ENCODE measurements at regions not wholly inside any gene's neighbourhood (a gene's known extent, or its start where the extent isn't known, plus 50 kb on each side); places are given as distances from the start of the nearest gene placed in this dataset.

DNA sequence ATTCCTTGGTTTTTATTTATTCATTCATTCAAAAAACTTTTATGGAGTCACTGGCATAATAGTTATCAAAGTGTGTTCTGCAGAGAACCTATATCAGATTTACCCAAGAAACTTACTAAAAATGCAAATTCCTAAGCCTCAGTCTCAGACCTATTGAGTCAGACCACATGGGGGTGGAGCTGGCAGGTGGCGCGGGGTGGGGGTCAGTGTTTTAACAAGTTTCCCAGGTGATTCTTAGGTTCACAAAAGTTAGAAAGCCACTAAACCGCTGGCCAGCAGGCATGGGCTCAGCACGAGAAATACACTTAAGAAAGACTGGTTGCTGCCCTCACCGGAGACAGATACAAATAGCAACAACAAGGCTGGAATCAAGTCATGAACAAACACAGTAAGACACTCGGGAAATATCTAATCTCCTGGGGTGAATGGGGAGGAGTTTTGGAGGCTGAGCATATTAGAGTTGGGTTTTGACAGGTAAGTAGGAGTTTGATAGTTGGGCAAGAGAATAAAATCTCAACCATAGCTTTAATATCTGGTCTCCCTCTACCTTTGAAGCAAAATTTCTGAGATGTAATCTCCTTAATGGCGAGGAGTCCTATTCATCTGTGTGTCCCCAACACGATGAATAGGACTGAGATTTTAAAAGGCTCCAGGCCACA lies 167.5 kb upstream of the NECTIN1 start:
- Histone ChIP-seq H3K4me1 (ENCODE audit: insufficient read depth, low read length) (no peaks in the 10 kb centered on the region), H3K36me3 (ENCODE audit: insufficient read depth, low read length) (no peaks in the 10 kb centered on the region), H3K4me3 (ENCODE audit: low read length) (no peak overlapping the region), H2AFZ (ENCODE audit: low read depth, low read length) (no peak overlapping the region), H3K9me3 (ENCODE audit: low read length) (no peaks in the 10 kb centered on the region), H3K27me3 (ENCODE audit: insufficient read depth, low read length) (peaks cover 24% of the 10 kb centered on the region)

- H3K4me3 ChIP-seq (ENCODE audit: low read length) = no peak overlapping the region
- no peaks in the 10 kb centered on the region for H3K4me1 ChIP-seq (ENCODE audit: insufficient read depth, low read length)
- no peak overlapping the region for H2AFZ ChIP-seq (ENCODE audit: low read depth, low read length)
- peaks cover 29% of the 10 kb centered on the region for H3K27me3 ChIP-seq (ENCODE audit: insufficient read depth, low read length)
- no peaks in the 10 kb centered on the region for H3K9me3 ChIP-seq (ENCODE audit: low read length)
- no peaks in the 10 kb centered on the region for H3K36me3 ChIP-seq (ENCODE audit: insufficient read depth, low read length)
These were observed 167.0 kb upstream of the NECTIN1 start for GRCh38 chr11:119895981-119896380.

DNA sequence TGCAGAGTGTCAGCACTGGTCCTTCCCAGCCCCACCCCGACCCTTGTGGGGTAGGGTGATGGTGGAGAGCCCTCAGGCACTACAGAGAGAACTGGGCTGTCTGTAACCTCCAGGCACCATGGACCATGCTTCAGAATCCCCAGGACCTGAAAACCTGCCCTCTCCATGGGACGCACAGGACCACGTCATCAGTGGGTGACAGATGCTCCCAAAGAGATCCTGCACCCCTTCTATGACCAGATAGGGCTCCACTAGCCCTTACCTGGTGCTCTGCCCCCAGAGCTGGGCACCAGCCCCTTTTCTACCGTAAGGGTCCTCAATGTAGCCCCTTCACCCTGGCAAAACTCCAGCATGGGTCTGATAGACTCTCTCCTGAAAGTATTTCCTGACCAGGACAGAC lies 165.9 kb upstream of the NECTIN1 start:
- Histone ChIP-seq H3K4me1 (ENCODE audit: insufficient read depth, low read length) (no peaks in the 10 kb centered on the region), H3K4me3 (ENCODE audit: low read length) (no peak overlapping the region), H3K36me3 (ENCODE audit: insufficient read depth, low read length) (no peaks in the 10 kb centered on the region), H3K27me3 (ENCODE audit: insufficient read depth, low read length) (peaks cover 35% of the 10 kb centered on the region), H3K9me3 (ENCODE audit: low read length) (no peaks in the 10 kb centered on the region), H2AFZ (ENCODE audit: low read depth, low read length) (no peak overlapping the region)

GRCh38 chr11:119892311-119892808 lies 163.4 kb upstream of the NECTIN1 start:
- Histone ChIP-seq H3K4me3 (ENCODE audit: low read length) (no peak overlapping the region), H3K36me3 (ENCODE audit: insufficient read depth, low read length) (no peaks in the 10 kb centered on the region), H3K4me1 (ENCODE audit: insufficient read depth, low read length) (no peaks in the 10 kb centered on the region), H2AFZ (ENCODE audit: low read depth, low read length) (no peak overlapping the region), H3K27me3 (ENCODE audit: insufficient read depth, low read length) (peaks cover 38% of the 10 kb centered on the region), H3K9me3 (ENCODE audit: low read length) (no peaks in the 10 kb centered on the region)

- Histone ChIP-seq H3K27me3 (ENCODE audit: insufficient read depth, low read length) (peaks cover 33% of the 10 kb centered on the region), H3K9me3 (ENCODE audit: low read length) (no peaks in the 10 kb centered on the region), H3K36me3 (ENCODE audit: insufficient read depth, low read length) (no peaks in the 10 kb centered on the region), H2AFZ (ENCODE audit: low read depth, low read length) (no peak overlapping the region), H3K4me3 (ENCODE audit: low read length) (no peak overlapping the region), H3K4me1 (ENCODE audit: insufficient read depth, low read length) (no peaks in the 10 kb centered on the region)
These were observed 162.2 kb upstream of the NECTIN1 start for GRCh38 chr11:119891055-119891768.

DNA sequence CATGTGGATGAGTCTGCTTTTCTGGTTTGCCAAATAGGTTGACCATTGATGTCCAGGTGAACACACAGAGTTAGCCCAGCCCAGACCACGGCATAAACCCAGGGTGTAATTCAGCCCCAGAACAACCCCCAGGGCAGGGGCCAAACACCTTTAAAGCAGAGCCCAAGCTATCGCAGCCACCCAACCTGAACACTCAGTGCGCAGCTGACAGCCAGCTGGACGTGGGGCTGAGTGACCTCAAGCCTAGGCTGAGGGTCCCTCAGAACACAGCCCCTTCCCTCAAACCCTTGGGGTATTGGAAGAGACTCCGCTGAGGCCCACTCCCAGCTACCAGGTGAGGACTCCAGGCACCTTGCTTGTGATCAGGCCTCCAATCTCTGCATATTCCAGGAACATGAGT lies 161.5 kb upstream of the NECTIN1 start:
- Histone ChIP-seq H3K9me3 (ENCODE audit: low read length) (no peaks in the 10 kb centered on the region), H3K27me3 (ENCODE audit: insufficient read depth, low read length) (peaks cover 33% of the 10 kb centered on the region), H3K36me3 (ENCODE audit: insufficient read depth, low read length) (no peaks in the 10 kb centered on the region), H3K4me1 (ENCODE audit: insufficient read depth, low read length) (no peaks in the 10 kb centered on the region), H2AFZ (ENCODE audit: low read depth, low read length) (no peak overlapping the region), H3K4me3 (ENCODE audit: low read length) (no peak overlapping the region)

- H3K27me3 ChIP-seq (ENCODE audit: insufficient read depth, low read length) = peaks cover 33% of the 10 kb centered on the region
- no peak overlapping the region for H3K4me3 ChIP-seq (ENCODE audit: low read length)
- no peak overlapping the region for H2AFZ ChIP-seq (ENCODE audit: low read depth, low read length)
- no peaks in the 10 kb centered on the region for H3K36me3 ChIP-seq (ENCODE audit: insufficient read depth, low read length)
- H3K9me3 ChIP-seq (ENCODE audit: low read length) = no peaks in the 10 kb centered on the region
- no peaks in the 10 kb centered on the region for H3K4me1 ChIP-seq (ENCODE audit: insufficient read depth, low read length)
These were observed 160.8 kb upstream of the NECTIN1 start for GRCh38 chr11:119889728-119890280.

- no peak overlapping the region for H2AFZ ChIP-seq (ENCODE audit: low read depth, low read length)
- H3K4me1 ChIP-seq (ENCODE audit: insufficient read depth, low read length) = no peaks in the 10 kb centered on the region
- no peaks in the 10 kb centered on the region for H3K9me3 ChIP-seq (ENCODE audit: low read length)
- no peaks in the 10 kb centered on the region for H3K36me3 ChIP-seq (ENCODE audit: insufficient read depth, low read length)
- no peak overlapping the region for H3K4me3 ChIP-seq (ENCODE audit: low read length)
- peaks cover 30% of the 10 kb centered on the region for H3K27me3 ChIP-seq (ENCODE audit: insufficient read depth, low read length)
These were observed 160.1 kb upstream of the NECTIN1 start for GRCh38 chr11:119889111-119889510.

- Histone ChIP-seq H3K4me1 (ENCODE audit: insufficient read depth, low read length) (no peaks in the 10 kb centered on the region), H3K4me3 (ENCODE audit: low read length) (no peak overlapping the region), H2AFZ (ENCODE audit: low read depth, low read length) (no peak overlapping the region), H3K36me3 (ENCODE audit: insufficient read depth, low read length) (no peaks in the 10 kb centered on the region), H3K9me3 (ENCODE audit: low read length) (no peaks in the 10 kb centered on the region), H3K27me3 (ENCODE audit: insufficient read depth, low read length) (peaks cover 27% of the 10 kb centered on the region)
These were observed 159.1 kb upstream of the NECTIN1 start for GRCh38 chr11:119888119-119888518.

- Histone ChIP-seq H3K27me3 (ENCODE audit: insufficient read depth, low read length) (peaks cover 22% of the 10 kb centered on the region), H3K4me3 (ENCODE audit: low read length) (no peak overlapping the region), H3K4me1 (ENCODE audit: insufficient read depth, low read length) (no peaks in the 10 kb centered on the region), H2AFZ (ENCODE audit: low read depth, low read length) (no peak overlapping the region), H3K36me3 (ENCODE audit: insufficient read depth, low read length) (no peaks in the 10 kb centered on the region), H3K9me3 (ENCODE audit: low read length) (no peaks in the 10 kb centered on the region)
These were observed 157.7 kb upstream of the NECTIN1 start for GRCh38 chr11:119886667-119887230.

DNA sequence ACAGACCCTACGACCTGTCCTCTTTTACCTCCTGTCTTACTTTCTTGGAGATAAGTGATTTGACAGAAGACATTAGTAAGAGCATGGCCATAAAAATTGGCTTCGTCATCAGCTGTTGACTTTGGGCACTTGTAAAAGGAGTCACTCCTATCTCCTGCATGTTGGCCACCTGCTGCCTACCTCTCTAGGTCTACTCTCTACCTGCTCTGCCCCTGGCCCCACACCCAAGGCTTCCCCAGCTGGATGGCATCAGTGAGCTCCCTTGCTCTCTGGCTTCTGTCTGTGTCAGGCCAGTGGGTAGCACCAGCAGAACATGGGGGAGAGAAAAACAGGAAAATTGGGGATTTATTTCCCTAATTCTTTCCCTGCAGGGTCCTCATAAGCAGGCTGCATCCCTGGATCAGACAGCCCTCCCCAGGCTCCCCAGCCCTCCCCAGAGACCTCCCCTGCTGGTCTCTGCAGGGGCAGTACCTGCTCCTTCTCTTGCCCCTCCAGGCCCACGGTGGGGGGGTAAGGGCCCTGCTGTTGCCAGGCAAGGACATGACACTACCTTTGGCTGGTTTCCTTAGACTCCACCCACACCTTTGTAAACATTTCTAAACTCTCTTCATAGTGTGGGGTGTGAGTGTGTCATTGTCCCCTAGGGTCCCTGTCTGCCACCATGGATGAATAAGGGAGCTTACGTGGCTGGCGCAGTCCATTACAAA lies 157.0 kb upstream of the NECTIN1 start:
- no peaks in the 10 kb centered on the region for H3K4me1 ChIP-seq (ENCODE audit: insufficient read depth, low read length)
- H3K4me3 ChIP-seq (ENCODE audit: low read length) = no peak overlapping the region
- H3K36me3 ChIP-seq (ENCODE audit: insufficient read depth, low read length) = no peaks in the 10 kb centered on the region
- no peak overlapping the region for H2AFZ ChIP-seq (ENCODE audit: low read depth, low read length)
- H3K27me3 ChIP-seq (ENCODE audit: insufficient read depth, low read length) = peaks cover 14% of the 10 kb centered on the region
- H3K9me3 ChIP-seq (ENCODE audit: low read length) = no peaks in the 10 kb centered on the region

- peaks cover 8% of the 10 kb centered on the region for H3K27me3 ChIP-seq (ENCODE audit: insufficient read depth, low read length)
- H3K4me1 ChIP-seq (ENCODE audit: insufficient read depth, low read length) = no peaks in the 10 kb centered on the region
- H3K4me3 ChIP-seq (ENCODE audit: low read length) = no peak overlapping the region
- no peaks in the 10 kb centered on the region for H3K9me3 ChIP-seq (ENCODE audit: low read length)
- no peaks in the 10 kb centered on the region for H3K36me3 ChIP-seq (ENCODE audit: insufficient read depth, low read length)
- H2AFZ ChIP-seq (ENCODE audit: low read depth, low read length) = no peak overlapping the region
These were observed 156.1 kb upstream of the NECTIN1 start for GRCh38 chr11:119885067-119885466.

DNA sequence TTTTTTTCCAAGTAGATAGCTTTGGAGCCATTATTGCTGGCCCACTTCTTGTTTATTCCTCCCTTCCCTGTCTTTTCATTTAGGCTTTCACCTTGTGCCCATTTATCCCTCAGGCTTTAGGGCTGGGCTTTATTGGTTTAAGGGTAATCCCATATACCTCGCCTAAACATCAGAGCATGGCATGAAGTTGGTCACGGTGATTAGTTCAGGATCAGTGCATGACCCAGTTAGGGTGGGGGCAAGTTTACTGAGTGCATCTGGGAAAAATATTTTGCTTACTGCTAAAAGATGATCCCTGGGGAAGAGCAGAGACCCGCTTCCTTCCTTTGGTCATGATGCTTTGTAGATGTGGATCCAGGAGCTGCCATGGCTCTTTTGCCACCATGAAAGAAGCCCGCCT lies 153.3 kb upstream of the NECTIN1 start:
- no peak overlapping the region for H2AFZ ChIP-seq (ENCODE audit: low read depth, low read length)
- no peaks in the 10 kb centered on the region for H3K36me3 ChIP-seq (ENCODE audit: insufficient read depth, low read length)
- H3K27me3 ChIP-seq (ENCODE audit: insufficient read depth, low read length) = peaks cover 5% of the 10 kb centered on the region
- H3K9me3 ChIP-seq (ENCODE audit: low read length) = no peaks in the 10 kb centered on the region
- no peak overlapping the region for H3K4me3 ChIP-seq (ENCODE audit: low read length)
- no peaks in the 10 kb centered on the region for H3K4me1 ChIP-seq (ENCODE audit: insufficient read depth, low read length)
